ENCODE measurements at regions not wholly inside any gene's neighbourhood (a gene's known extent, or its start where the extent isn't known, plus 50 kb on each side); places are given as distances from the start of the nearest gene placed in this dataset.

DNA sequence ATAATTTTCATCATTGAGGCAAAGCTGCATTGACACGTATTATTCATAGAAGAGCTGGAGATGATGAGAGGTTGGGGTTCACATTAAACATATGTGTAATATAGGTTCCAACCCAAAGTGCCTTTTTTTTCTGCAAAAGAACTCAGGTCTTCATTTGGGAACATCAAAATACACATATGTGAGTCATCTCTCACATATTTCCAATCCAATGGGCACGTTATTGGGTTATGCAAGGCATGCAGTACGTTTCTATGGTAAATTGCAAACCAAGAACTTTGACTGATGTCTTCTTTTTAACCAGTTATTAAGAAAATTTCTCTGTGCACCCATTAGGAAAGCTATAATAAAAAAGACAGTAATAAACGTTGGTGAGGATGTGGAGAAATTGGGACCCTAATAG, 150.3 kb upstream of the FAM9B start:
- in situ Hi-C loops (cut with MboI; ENCODE audit: low pct_unique_long_range_greater_than_20kb, low sequenced_read_pairs) = no loop called here
- no peak for DNase-seq

DNA sequence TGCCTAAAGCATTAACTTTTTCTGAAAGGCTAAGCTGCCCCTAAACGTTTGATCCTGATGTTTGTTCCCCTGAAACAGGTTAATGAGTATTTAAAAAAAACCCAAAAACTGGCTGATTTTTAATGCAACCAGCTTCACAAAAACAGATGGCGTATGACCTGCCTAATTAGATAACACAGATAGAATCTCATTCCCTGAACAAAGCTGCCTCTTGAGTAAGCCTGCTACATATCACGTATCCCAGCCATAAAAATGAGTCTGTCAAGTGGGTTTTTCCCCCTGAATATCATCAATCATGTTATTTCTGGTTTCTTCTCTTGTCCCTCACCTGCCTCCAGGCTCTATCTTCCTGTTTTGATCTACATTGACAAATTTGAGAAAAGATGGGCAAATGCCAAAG, 154.2 kb upstream of the FAM9B start:
- no peak for DNase-seq
- in situ Hi-C loops (cut with MboI; ENCODE audit: low pct_unique_long_range_greater_than_20kb, low sequenced_read_pairs) = no loop called here

DNA sequence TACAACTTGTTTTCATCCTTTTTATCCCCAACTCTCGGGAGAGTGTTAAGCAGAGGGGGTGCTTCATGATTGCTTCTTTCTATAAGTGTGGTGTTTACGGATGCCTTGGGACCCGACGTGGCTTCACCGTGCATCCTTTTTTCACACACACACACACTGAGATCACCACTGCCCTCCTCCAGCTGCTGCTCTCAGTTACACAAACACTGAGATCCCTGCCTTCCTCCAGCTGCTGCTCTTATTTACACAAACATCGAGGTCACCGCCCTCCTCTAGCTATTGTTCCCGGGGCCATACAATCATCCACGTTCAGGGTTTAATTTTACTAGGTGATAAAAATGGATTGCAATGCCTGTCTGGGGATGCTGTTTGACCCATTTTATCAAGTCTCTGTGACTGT, 155.4 kb upstream of the FAM9B start:
- in situ Hi-C loops (cut with MboI; ENCODE audit: low pct_unique_long_range_greater_than_20kb, low sequenced_read_pairs) = no loop called here
- DNase-seq = no peak

DNA sequence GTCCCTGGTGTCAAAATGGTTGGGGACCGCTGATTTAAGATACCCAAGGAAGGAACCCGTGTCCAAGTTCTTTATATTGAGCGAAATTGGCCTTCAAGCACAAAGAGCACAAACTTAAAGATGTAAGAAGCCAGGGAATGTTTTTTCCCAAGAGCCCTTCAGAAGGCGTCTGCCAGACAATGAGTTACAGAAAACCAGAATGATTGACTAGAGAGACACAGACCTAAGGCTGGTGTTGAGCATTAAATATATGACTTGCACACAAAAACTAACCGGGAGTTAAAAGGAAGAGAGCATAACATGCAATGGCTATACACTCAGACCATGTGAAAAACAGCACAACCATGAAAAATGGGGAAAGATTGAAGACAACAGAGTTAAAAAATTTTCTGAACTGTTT, 157.5 kb upstream of the FAM9B start:
- in situ Hi-C loops (cut with MboI; ENCODE audit: low pct_unique_long_range_greater_than_20kb, low sequenced_read_pairs) = no loop called here
- DNase-seq = no peak

DNA sequence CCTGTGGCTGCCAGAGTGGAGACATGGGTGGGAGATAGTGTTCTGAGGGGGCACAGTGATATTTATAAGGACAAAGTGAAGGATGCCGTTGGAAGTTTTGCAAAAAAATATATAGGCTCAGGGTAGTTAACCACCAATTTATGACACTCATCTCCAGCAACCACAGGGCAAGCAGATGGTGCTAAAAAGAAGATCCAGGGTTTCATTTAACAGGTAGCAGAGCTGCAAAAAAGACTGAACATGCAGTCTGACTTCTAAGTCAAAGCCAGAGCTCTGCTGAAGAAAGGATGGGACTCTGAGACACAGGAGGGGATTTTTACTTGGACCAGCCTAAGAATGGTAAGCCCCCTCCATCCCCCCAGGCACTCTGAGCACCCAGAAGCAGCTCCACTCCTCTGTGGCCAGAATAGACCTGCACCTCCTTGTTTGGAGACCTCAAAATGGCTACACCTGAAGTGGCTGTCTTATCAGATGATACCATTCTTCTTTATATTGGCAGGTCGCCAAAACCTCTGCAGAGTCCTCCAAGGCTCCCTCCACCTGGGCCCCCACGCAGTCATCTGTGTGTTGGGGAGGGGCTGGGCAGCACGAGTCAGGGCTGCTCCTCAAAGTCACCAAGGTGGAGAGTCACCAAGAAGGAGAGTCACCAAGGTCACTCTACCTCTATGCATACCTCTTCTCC, 161.4 kb upstream of the FAM9B start:
- in situ Hi-C loops (cut with MboI; ENCODE audit: low pct_unique_long_range_greater_than_20kb, low sequenced_read_pairs) = no loop called here
- DNase-seq = no peak

DNA sequence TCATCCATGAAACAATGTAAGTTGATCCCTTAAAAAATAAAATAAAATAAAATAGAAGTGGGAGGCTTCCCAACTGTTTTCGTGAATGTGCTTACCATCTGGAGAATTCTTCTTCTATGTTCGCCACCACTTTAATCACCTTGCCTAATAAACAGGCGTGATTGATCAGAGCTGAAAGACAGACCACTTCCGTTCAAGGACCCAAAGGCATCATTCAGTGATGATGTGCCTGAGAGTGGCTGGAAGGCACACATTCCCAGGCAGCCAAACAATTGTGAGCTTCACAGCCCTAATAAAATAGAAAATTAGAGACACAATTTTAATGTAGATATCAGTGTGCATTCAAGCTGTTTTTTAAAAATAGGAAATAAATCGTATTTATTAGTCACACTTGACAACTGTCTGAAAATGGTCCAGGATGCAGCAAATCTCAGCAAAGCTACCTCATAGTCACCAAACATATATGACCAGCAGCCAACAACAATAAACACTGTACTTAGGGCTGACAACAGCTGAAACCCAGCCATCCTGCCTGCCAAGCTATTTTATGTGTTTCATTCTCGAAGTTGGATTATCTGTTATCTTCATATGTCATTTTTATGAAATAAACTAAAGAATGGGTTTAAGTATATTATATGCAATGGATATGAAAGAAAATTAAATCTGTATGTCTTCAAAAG, 163.2 kb upstream of the FAM9B start:
- no peak for DNase-seq
- in situ Hi-C loops (cut with MboI; ENCODE audit: low pct_unique_long_range_greater_than_20kb, low sequenced_read_pairs) = no loop called here

DNA sequence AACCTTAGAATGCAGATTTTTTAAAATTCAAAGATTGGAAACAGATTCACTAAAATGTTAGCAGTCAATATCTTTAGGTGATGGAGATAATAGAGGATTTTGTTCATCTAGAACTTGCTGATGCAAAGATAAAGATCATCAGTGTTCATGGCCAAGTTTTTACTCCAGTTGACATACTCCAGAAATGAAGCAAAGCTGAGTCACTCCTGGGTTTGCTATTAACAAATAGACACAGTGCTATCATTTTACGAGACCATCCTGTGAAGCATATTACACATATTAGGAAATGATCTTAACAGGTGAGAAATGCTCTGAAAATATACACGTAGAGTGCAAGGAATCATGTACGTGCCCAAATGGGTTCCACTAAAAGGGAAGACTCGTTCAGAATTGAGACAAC, 170.6 kb upstream of the FAM9B start:
- in situ Hi-C loops (cut with MboI; ENCODE audit: low pct_unique_long_range_greater_than_20kb, low sequenced_read_pairs) = no loop called here
- DNase-seq = no peak

DNA sequence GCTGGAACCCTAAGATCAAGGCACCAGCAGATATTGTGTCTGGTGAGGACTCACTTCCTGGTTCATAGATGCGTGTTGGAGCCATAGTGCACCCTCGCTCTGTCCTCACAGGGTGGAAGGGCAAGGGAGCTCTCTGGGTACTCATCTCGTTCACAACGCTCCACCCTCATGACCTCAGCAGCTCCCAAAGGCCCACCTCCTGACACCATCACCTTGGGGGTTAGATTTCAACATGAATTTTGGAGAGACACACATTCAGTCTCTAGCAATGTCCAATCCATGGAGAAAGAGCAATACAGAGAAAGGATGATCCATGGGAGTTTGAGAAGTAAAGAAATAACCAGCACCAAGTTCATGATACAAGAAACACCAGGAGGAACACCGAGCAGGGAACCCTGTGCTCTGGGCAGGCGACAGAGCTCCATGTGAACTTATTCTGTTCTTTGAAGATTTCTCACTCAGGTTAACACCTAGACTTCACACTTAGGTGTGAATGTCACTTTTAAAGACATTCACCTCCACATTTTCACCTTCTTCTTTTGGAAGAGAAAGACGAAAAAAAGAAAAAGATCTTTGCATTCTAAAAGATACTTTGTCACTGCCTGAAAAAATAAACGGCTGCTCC, 171.8 kb upstream of the FAM9B start:
- no peak for DNase-seq
- in situ Hi-C loops (cut with MboI; ENCODE audit: low pct_unique_long_range_greater_than_20kb, low sequenced_read_pairs) = no loop called here

DNA sequence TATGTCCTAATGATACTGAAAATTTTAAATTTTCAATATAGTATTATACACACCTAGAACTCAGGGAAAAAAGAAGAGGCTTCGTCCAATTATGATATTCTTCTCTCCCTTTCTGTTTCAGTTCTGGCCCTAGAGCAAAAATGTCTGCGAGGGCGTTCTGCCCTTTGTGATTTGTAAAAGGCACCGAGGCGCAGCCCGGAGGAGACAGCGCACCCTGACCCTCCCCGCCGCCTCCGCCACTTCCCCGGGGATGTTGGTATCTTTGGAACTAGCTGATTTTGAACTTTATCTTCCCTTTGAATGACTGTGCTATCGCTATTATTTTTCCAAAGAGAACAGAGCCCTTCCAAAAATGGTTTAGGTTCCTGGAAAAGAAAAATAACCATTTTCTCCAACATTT, 173.2 kb upstream of the FAM9B start:
- in situ Hi-C loops (cut with MboI; ENCODE audit: low pct_unique_long_range_greater_than_20kb, low sequenced_read_pairs) = no loop called here
- DNase-seq = no peak

DNA sequence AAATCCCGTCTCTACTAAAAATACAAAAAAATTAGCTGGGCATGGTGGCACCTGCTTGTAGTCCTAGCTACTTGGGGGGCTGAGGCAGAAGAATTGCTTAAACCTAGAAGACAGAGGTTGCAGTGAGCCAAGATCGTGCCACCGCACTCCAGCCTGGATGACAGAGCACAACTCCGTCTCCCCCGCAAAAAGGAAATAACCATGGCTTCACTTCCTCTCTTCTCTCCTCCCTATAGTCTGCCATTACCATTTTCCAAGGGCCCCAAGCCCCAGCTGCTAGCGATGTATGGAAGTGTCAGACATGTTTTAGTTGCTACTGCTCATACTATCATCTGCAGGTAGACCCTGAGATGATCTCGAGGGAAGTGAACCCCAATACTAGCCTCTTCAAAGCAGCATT, 177.3 kb upstream of the FAM9B start:
- in situ Hi-C loops (cut with MboI; ENCODE audit: low pct_unique_long_range_greater_than_20kb, low sequenced_read_pairs) = no loop called here
- peak; percentile 58 for DNase-seq

DNA sequence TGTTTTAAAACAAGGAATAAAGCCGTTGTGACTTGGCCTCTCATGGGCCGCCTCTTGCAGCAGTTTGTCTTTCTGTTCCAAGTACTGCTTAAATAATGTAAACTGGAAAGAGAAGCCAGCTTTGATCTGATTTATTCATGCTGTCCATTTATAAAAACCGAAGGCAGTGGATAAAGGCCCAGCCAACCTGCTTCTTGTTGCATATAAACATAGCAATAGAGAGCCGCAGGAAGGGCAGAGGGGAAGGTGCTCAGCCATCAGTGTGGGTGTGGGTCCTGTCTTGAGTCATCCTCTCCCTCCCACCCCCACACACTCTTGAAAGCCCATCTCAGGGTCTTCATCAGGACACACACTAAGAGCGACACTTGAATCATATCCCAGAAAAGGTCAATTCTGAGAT, 187.9 kb upstream of the FAM9B start:
- no peak for DNase-seq
- in situ Hi-C loops (cut with MboI; ENCODE audit: low pct_unique_long_range_greater_than_20kb, low sequenced_read_pairs) = no loop called here

DNA sequence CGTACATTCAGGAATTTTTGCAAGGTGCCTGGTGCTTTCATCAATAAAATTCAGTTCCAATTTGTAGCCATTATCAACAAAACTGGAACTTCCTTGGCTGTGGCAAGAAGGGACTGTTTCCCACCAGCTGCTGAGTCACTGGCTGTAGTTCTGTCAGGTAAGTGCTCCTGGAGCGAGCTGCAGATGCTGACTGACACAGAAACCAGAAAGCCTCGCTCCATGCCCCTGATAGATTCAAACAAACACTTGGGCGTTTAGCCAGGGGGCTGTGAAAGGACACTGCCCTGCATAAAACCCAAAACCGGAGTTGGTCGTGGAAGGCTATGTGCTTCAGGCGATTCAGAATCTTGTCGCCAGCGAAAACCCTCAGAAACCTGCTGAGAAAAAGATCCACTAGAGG, 188.4 kb upstream of the FAM9B start:
- in situ Hi-C loops (cut with MboI; ENCODE audit: low pct_unique_long_range_greater_than_20kb, low sequenced_read_pairs) = no loop called here
- no peak for DNase-seq

DNA sequence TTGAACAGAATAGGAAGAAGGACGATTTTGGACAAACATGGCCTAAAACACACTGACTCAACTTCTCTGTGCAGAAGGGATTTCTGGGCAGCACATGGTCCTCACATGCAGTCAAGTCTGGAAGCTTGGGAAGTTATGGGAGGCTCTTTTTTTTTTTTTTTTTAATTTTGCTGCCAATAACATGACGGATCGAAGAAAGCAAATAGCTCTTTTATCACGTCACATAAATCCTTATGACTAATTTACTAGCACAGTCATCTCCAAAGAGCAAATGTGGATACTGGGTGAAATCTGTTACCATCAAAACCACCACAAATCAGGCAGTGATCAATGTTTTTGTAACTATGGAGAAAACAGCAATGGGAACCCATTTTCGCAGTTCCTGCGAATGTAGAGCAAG, 193.3 kb upstream of the FAM9B start:
- no peak for DNase-seq
- in situ Hi-C loops (cut with MboI; ENCODE audit: low pct_unique_long_range_greater_than_20kb, low sequenced_read_pairs) = no loop called here

DNA sequence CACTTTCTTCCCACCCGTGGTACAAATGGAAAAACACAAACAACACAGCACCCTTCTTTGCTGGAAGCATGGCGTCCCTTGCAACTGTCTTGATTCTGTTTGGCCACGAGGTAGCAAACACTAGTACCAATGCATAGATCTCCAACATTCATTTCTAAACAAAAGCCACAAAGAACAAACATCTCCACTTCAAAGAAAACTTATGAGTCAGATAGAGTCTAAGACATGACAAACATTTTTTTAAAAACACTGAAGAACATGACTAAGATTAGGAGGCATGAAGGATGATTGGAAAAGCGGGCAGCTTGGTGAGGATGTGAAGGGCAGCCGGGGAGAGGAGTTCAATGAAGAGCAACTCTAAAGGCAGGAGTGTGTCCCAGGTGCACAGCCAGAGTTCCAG, 197.6 kb upstream of the FAM9B start:
- in situ Hi-C loops (cut with MboI; ENCODE audit: low pct_unique_long_range_greater_than_20kb, low sequenced_read_pairs) = no loop called here
- DNase-seq = no peak

DNA sequence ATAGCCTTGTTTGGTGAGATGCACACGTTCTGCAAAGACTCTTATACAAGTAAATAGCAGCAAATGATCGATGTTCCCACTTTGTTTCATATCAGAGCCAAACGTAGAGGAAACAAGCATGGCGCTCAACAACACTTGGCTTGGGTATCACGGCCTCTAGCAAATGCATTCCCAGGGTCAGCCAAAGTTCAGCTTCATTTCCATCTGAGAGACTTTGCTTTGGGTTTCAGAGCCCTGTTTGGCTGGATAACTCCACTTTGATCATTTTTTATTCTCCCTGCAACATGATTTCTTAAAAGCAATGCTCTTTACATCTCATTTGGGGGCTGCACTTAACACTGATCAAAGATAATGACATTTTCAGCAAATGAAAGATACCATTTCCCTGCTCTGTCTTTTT, 199.2 kb upstream of the FAM9B start:
- no peak for DNase-seq
- in situ Hi-C loops (cut with MboI; ENCODE audit: low pct_unique_long_range_greater_than_20kb, low sequenced_read_pairs) = no loop called here

DNA sequence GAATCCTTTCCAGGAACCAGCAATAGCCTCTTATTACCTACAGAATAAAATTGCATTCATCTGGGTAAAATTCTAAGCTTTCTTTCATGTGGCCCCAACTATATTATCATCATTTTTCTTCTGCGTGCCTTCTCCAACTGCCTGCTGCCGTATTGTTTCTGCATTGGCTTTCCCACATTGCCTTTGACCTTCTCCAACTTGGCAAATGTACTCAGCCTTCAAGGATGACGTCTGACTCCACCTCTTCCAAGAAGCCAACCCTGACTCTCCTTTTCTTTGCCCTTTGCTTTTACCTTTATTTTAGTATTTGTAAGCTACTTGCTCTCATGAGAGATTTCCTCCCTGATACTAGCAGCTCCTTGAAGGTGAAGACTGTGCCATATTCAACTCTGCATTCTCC, 200.4 kb upstream of the FAM9B start:
- in situ Hi-C loops (cut with MboI; ENCODE audit: low pct_unique_long_range_greater_than_20kb, low sequenced_read_pairs) = no loop called here
- DNase-seq = no peak

DNA sequence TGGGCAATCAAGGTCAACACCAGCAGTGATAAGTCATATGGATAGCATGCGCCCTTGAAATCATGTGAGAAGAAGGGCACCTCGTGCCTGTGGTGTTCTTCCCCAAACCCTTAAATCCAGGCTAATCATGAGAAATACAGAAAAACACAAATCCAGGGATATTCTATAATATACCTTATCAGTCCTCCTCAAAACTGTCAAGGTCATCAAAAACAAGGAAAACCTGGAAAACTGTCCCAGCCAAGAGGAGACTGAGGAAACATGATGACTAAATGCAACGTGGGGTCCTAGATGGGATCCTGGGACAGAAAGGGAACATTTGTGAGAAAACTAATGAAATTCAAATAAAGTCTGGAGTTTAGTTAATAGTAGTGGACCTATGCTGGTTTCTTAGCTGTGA, 201.8 kb upstream of the FAM9B start:
- in situ Hi-C loops (cut with MboI; ENCODE audit: low pct_unique_long_range_greater_than_20kb, low sequenced_read_pairs) = no loop called here

DNA sequence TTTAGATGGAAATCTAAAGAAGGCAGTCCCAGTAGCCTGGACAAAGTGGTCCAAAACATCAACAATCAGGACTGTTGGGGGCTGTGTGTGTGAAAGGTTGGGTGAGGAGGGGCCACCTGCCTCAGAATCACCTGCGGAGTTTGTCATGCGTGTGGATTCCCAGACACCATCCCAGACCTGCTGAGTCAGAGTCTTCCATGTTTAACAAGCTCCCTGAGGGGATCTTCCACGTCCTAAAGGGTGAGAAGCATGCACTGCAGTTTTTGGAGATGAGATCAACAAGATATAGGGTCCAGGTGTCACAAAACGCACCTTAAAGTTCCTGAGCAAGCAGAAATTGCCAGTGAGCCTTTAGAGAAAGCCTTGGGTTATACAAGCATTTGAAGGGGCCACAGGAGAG, 207.0 kb upstream of the FAM9B start:
- in situ Hi-C loops (cut with MboI; ENCODE audit: low pct_unique_long_range_greater_than_20kb, low sequenced_read_pairs) = no loop called here
- DNase-seq = no peak

More for the DNA sequence above, 201.8 kb upstream of the FAM9B start:
- no peak for DNase-seq

DNA sequence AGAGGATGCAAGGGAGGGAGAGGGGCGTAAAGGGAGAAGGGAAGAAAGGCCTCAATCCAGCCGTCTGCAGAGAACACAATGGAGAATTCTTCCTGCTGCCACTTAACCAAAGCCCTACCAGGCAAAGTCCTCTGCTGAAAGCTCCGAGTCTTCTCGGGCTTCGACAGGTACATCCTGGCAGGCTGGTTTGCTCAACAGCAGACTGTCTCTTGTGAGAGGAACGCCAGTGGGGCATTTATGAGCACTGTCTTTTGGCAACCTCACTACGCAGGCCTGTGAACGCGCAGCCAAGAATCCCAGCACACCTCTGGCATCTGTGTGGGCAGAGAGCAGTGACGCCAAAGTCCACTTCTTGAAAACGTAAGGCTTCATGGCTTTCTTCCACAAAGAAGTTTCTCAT, 207.5 kb upstream of the FAM9B start:
- DNase-seq = no peak
- in situ Hi-C loops (cut with MboI; ENCODE audit: low pct_unique_long_range_greater_than_20kb, low sequenced_read_pairs) = no loop called here

DNA sequence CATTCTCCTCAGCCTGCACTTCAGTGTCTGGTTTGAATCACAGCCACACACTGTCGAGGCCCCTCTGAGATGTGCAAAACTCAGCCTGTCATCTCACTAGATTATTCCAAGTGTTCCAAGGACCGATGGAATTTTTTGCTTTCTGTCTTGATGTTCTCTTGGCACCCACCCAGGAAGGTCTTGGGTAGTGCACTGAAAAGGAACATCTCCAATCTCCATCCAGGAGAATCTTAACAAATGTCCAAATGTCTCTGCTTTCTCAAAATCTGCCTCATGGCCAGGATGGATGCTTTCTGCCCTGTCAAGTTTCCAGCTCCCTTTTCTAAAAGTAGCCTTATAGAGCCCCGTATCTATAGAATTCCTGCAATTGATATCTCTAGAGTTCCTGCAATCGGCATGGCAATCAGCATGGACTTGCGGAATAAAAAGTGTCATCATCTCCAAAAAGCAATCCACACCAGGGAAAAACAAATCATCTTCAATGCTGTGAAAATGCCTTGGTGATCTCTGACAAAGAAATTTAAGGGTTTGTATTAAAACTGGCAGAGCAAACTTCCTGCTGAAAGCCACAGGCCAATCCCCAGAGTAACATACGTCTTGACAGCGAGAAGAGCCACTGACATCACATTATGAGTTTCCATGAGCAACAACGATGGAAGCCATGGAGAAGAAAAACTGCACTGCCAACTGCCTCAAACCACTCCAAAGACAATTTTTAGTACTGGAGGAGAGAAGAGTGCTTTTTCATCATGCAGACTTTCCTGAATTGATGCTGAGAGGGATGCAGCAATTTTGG, 215.3 kb upstream of the FAM9B start:
- in situ Hi-C loops (cut with MboI; ENCODE audit: low pct_unique_long_range_greater_than_20kb, low sequenced_read_pairs) = no loop called here
- DNase-seq = no peak

Measured in KBM-7 (cell line).